ENCODE measurements at regions not wholly inside any gene's neighbourhood (a gene's known extent, or its start where the extent isn't known, plus 50 kb on each side); places are given as distances from the start of the nearest gene placed in this dataset.

DNA sequence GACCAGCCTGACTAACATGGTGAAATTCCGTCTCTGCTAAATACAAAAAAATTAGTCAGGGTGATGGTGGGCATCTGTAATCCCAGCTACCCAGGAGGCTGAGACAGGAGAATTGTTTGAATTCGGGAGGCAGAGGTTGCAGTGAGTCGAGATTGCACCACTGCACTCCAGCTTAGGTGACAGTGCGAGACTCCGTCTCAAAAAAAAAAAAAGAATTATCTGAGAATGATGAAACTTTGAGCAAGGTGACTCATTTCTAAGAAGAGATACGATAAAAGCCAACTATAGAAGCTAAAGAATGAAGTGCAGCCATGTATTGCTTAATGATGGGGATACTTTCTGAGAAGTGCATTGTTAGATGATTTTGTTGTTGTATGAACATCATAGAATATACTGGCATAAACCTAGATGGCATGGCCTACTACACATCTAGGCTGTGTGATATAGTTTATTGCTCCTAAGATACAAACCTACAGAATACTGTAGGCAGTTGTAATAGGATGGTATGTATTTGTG is 64.7 kb downstream of the SNRPE start:
- no peak overlapping the region for H3K4me2 ChIP-seq (ENCODE audit: low read depth, low read length, poor library complexity, severe bottlenecking)
- H4K20me1 ChIP-seq (ENCODE audit: insufficient read depth, low read depth, low read length): no peaks in the 10 kb centered on the region
- H2AFZ ChIP-seq (ENCODE audit: low read length): no peak overlapping the region
- H3K27me3 ChIP-seq (ENCODE audit: low read length): no peaks in the 10 kb centered on the region
- H3K9ac ChIP-seq (ENCODE audit: low read length): no peak overlapping the region
- no peaks in the 10 kb centered on the region for H3K36me3 ChIP-seq (ENCODE audit: insufficient read depth, low read length)
- no peaks in the 10 kb centered on the region for H3K4me1 ChIP-seq (ENCODE audit: low read length)
- no peak for DNase-seq
- H3K79me2 ChIP-seq (ENCODE audit: low read length): no peaks in the 10 kb centered on the region
- no peak overlapping the region for H3K27ac ChIP-seq (ENCODE audit: low read length)
- no peaks in the 10 kb centered on the region for H3K9me2 ChIP-seq (replicated peaks; ENCODE audit: insufficient read depth, low read length)
- no peaks in the 10 kb centered on the region for H3K9me3 ChIP-seq (ENCODE audit: low read length)
- H3K4me3 ChIP-seq (ENCODE audit: low read length): no peak overlapping the region

DNA sequence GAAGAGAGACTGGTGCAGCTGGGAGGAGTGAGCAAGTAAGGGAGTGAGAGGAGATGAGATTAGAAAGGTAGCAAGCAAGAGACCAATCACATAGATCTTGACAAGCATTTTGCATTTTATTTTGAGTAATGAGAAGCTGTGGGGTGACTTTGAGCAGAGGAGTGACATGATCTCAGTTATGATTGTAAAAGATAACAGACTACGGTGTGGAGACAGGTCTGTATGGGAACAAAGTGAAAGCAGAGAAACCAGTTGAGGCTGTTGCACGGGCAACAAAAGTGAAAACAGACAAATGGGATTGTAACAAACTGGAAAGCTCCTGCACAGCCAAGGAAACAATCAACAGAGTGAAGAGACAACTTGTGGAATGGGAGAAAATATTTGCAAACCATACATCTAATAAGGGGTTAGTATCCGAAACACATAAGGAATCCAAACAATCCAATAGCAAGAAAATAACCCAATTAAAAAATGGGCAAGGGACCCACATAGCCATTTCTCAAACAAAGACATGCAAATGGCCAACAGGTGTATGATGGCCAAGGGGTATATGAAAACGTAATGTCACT is 68.4 kb downstream of the SNRPE start:
- H3K9me3 ChIP-seq (ENCODE audit: low read length): no peaks in the 10 kb centered on the region
- H3K4me3 ChIP-seq (ENCODE audit: low read length): no peak overlapping the region
- H3K9me2 ChIP-seq (replicated peaks; ENCODE audit: insufficient read depth, low read length): no peaks in the 10 kb centered on the region
- H3K27ac ChIP-seq (ENCODE audit: low read length): no peak overlapping the region
- H2AFZ ChIP-seq (ENCODE audit: low read length): no peak overlapping the region
- DNase-seq: no peak
- no peaks in the 10 kb centered on the region for H4K20me1 ChIP-seq (ENCODE audit: insufficient read depth, low read depth, low read length)
- no peaks in the 10 kb centered on the region for H3K36me3 ChIP-seq (ENCODE audit: insufficient read depth, low read length)
- H3K79me2 ChIP-seq (ENCODE audit: low read length): no peaks in the 10 kb centered on the region
- H3K9ac ChIP-seq (ENCODE audit: low read length): no peak overlapping the region
- H3K4me1 ChIP-seq (ENCODE audit: low read length): no peaks in the 10 kb centered on the region
- H3K4me2 ChIP-seq (ENCODE audit: low read depth, low read length, poor library complexity, severe bottlenecking): no peak overlapping the region
- H3K27me3 ChIP-seq (ENCODE audit: low read length): no peaks in the 10 kb centered on the region

DNA sequence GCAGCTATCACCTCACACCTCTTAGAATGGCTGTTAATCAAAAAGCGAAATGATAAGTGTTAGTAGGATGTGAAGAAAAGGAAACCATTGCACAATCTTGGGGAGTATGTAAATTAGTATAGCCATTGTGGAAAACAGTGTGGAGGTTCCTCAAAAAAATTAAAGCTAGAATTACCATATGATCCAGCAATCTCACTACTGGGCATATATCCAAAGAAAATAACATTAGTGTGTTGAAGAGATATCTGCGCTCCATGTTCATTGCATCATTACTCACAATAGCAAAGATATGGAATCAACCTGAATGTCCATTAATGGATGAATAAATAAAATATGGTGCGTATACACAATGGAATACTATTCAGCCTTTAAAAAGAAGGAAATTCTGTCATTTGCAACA is 68.9 kb downstream of the SNRPE start:
- Histone ChIP-seq H3K27me3 (ENCODE audit: low read length) (no peaks in the 10 kb centered on the region), H3K9me2 (replicated peaks; ENCODE audit: insufficient read depth, low read length) (no peaks in the 10 kb centered on the region), H3K36me3 (ENCODE audit: insufficient read depth, low read length) (no peaks in the 10 kb centered on the region), H3K79me2 (ENCODE audit: low read length) (no peaks in the 10 kb centered on the region), H3K4me1 (ENCODE audit: low read length) (no peaks in the 10 kb centered on the region), H2AFZ (ENCODE audit: low read length) (no peak overlapping the region), H3K4me3 (ENCODE audit: low read length) (no peak overlapping the region), H3K4me2 (ENCODE audit: low read depth, low read length, poor library complexity, severe bottlenecking) (no peak overlapping the region), H3K9me3 (ENCODE audit: low read length) (no peaks in the 10 kb centered on the region), H3K27ac (ENCODE audit: low read length) (no peak overlapping the region), H4K20me1 (ENCODE audit: insufficient read depth, low read depth, low read length) (no peaks in the 10 kb centered on the region), H3K9ac (ENCODE audit: low read length) (no peak overlapping the region)
- no peak for DNase-seq

DNA sequence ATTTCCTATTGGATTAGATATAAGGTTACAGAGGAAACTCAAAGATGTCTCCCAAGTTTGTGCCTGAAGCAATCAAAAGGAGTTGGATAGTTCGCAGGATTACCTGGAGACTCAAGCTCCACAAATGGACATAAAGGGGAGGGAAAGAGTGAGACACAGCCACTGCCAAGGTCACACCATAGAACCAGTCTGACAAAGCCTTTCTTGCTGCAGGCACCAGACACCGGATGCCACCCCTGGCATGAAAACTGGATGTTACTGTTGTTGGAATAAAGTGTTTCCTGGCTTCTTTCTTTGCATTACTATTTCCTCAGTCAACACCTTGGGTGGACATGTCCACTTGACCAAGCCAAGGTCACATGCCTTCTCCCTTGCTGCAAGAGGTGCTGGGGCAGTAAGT is 70.6 kb downstream of the SNRPE start:
- H2AFZ ChIP-seq (ENCODE audit: low read length): no peak overlapping the region
- no peaks in the 10 kb centered on the region for H3K9me2 ChIP-seq (replicated peaks; ENCODE audit: insufficient read depth, low read length)
- H4K20me1 ChIP-seq (ENCODE audit: insufficient read depth, low read depth, low read length): no peaks in the 10 kb centered on the region
- H3K9me3 ChIP-seq (ENCODE audit: low read length): no peaks in the 10 kb centered on the region
- H3K4me3 ChIP-seq (ENCODE audit: low read length): no peak overlapping the region
- H3K36me3 ChIP-seq (ENCODE audit: insufficient read depth, low read length): no peaks in the 10 kb centered on the region
- no peak overlapping the region for H3K9ac ChIP-seq (ENCODE audit: low read length)
- no peak for DNase-seq
- no peaks in the 10 kb centered on the region for H3K27me3 ChIP-seq (ENCODE audit: low read length)
- no peak overlapping the region for H3K27ac ChIP-seq (ENCODE audit: low read length)
- H3K79me2 ChIP-seq (ENCODE audit: low read length): no peaks in the 10 kb centered on the region
- H3K4me1 ChIP-seq (ENCODE audit: low read length): no peaks in the 10 kb centered on the region
- H3K4me2 ChIP-seq (ENCODE audit: low read depth, low read length, poor library complexity, severe bottlenecking): no peak overlapping the region

DNA sequence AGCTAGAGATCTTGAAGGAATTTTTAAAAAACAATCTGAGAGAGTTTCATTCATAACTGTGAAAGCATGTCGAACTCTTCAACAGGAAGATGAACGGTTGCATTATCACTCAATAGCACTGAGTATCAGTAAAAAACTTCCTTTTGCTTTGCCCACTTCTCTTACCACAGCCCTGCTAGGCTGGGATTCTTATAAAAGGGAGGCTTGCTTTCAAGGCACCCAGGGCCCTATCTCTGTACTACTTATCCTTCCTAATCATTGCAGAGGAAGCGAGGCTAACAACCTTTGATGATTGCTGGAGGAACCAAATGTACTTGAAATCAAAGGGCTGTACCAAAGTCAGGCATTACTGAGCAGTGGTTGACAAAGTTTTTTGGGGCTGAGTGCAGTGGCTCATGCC is 71.2 kb downstream of the SNRPE start:
- Histone ChIP-seq H3K27ac (ENCODE audit: low read length) (no peak overlapping the region), H3K4me2 (ENCODE audit: low read depth, low read length, poor library complexity, severe bottlenecking) (no peak overlapping the region), H2AFZ (ENCODE audit: low read length) (no peak overlapping the region), H3K36me3 (ENCODE audit: insufficient read depth, low read length) (no peaks in the 10 kb centered on the region), H3K79me2 (ENCODE audit: low read length) (no peaks in the 10 kb centered on the region), H3K27me3 (ENCODE audit: low read length) (no peaks in the 10 kb centered on the region), H3K9ac (ENCODE audit: low read length) (no peak overlapping the region), H3K4me1 (ENCODE audit: low read length) (no peaks in the 10 kb centered on the region), H3K9me3 (ENCODE audit: low read length) (no peaks in the 10 kb centered on the region), H4K20me1 (ENCODE audit: insufficient read depth, low read depth, low read length) (no peaks in the 10 kb centered on the region), H3K9me2 (replicated peaks; ENCODE audit: insufficient read depth, low read length) (no peaks in the 10 kb centered on the region), H3K4me3 (ENCODE audit: low read length) (no peak overlapping the region)
- DNase-seq: no peak

DNA sequence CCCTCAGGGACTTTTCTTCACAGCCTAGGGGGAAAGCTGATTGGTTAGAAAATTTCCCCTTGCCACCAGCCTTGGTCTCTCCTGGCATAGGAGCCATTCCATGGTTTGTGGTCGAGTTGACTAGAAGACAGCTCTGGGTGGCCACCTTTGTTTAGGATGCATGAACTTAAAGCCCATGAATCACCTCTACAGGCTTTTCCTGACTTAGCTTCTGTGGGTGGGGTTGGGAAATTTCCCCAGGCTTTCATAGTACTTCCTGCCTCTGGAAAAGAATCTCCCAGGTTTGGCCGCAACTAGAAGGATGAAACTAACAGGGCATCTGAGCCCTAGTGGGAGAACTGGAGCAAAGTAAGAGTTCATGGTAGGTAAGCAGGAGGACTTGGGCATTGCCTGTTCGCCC is 72.6 kb downstream of the SNRPE start:
- H2AFZ ChIP-seq (ENCODE audit: low read length): no peak overlapping the region
- no peak for DNase-seq
- H3K27ac ChIP-seq (ENCODE audit: low read length): no peak overlapping the region
- no peaks in the 10 kb centered on the region for H3K27me3 ChIP-seq (ENCODE audit: low read length)
- H3K9me3 ChIP-seq (ENCODE audit: low read length): no peaks in the 10 kb centered on the region
- no peak overlapping the region for H3K9ac ChIP-seq (ENCODE audit: low read length)
- H3K79me2 ChIP-seq (ENCODE audit: low read length): no peaks in the 10 kb centered on the region
- H4K20me1 ChIP-seq (ENCODE audit: insufficient read depth, low read depth, low read length): no peaks in the 10 kb centered on the region
- H3K9me2 ChIP-seq (replicated peaks; ENCODE audit: insufficient read depth, low read length): no peaks in the 10 kb centered on the region
- H3K36me3 ChIP-seq (ENCODE audit: insufficient read depth, low read length): no peaks in the 10 kb centered on the region
- no peak overlapping the region for H3K4me2 ChIP-seq (ENCODE audit: low read depth, low read length, poor library complexity, severe bottlenecking)
- no peaks in the 10 kb centered on the region for H3K4me1 ChIP-seq (ENCODE audit: low read length)
- H3K4me3 ChIP-seq (ENCODE audit: low read length): no peak overlapping the region

DNA sequence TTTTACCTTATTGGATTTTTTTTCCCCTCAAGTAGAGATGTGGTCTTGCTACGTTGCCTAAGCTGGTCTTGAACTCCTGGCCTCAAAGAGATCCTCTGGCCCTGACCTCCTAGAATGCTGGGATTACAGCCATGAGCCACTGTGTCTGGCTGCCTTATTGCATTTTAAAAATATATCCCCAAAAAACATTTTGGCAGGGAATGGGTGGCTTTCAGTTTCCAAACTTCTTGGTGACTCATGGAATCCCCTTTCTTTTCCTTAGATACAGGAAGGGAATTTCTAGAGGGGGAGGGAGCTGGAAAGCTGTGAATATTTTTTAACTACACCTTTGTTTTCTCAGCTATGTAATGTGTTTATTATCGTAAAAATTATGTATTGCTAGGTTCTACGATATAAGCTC is 73.3 kb downstream of the SNRPE start:
- H3K27me3 ChIP-seq (ENCODE audit: low read length): no peaks in the 10 kb centered on the region
- H3K27ac ChIP-seq (ENCODE audit: low read length): no peak overlapping the region
- no peaks in the 10 kb centered on the region for H3K9me2 ChIP-seq (replicated peaks; ENCODE audit: insufficient read depth, low read length)
- DNase-seq: no peak
- H3K9me3 ChIP-seq (ENCODE audit: low read length): no peaks in the 10 kb centered on the region
- no peaks in the 10 kb centered on the region for H4K20me1 ChIP-seq (ENCODE audit: insufficient read depth, low read depth, low read length)
- no peaks in the 10 kb centered on the region for H3K4me1 ChIP-seq (ENCODE audit: low read length)
- H3K79me2 ChIP-seq (ENCODE audit: low read length): no peaks in the 10 kb centered on the region
- H3K36me3 ChIP-seq (ENCODE audit: insufficient read depth, low read length): no peaks in the 10 kb centered on the region
- H3K4me2 ChIP-seq (ENCODE audit: low read depth, low read length, poor library complexity, severe bottlenecking): no peak overlapping the region
- no peak overlapping the region for H2AFZ ChIP-seq (ENCODE audit: low read length)
- H3K4me3 ChIP-seq (ENCODE audit: low read length): no peak overlapping the region
- no peak overlapping the region for H3K9ac ChIP-seq (ENCODE audit: low read length)

DNA sequence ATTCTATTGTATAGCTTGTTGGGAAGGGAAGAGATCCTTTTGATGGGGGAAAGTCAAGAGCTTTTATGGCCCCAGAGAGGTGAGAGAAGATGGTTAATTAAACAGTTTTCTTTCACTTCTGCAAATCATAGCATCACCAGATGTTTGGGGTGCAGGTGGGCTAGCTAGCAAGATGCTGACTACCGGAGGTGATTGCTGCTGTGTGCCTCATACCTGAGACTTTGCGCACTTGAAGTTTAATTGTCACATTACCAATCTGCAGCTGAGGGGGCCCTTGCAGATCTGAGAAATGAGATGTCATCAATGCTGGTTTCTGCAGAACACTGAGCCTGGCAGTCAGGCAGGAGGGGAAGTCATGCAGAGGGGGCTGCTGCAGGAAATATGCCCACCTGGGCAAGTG is 73.9 kb downstream of the SNRPE start:
- Histone ChIP-seq H2AFZ (ENCODE audit: low read length) (no peak overlapping the region), H3K36me3 (ENCODE audit: insufficient read depth, low read length) (no peaks in the 10 kb centered on the region), H3K9me3 (ENCODE audit: low read length) (no peaks in the 10 kb centered on the region), H3K27ac (ENCODE audit: low read length) (no peak overlapping the region), H3K4me2 (ENCODE audit: low read depth, low read length, poor library complexity, severe bottlenecking) (no peak overlapping the region), H4K20me1 (ENCODE audit: insufficient read depth, low read depth, low read length) (no peaks in the 10 kb centered on the region), H3K9ac (ENCODE audit: low read length) (no peak overlapping the region), H3K4me1 (ENCODE audit: low read length) (no peaks in the 10 kb centered on the region), H3K4me3 (ENCODE audit: low read length) (no peak overlapping the region), H3K79me2 (ENCODE audit: low read length) (no peaks in the 10 kb centered on the region), H3K9me2 (replicated peaks; ENCODE audit: insufficient read depth, low read length) (no peaks in the 10 kb centered on the region), H3K27me3 (ENCODE audit: low read length) (no peaks in the 10 kb centered on the region)
- DNase-seq: peak; percentile 54
